ENCODE measurements at regions not wholly inside any gene's neighbourhood (a gene's known extent, or its start where the extent isn't known, plus 50 kb on each side); places are given as distances from the start of the nearest gene placed in this dataset.

DNA sequence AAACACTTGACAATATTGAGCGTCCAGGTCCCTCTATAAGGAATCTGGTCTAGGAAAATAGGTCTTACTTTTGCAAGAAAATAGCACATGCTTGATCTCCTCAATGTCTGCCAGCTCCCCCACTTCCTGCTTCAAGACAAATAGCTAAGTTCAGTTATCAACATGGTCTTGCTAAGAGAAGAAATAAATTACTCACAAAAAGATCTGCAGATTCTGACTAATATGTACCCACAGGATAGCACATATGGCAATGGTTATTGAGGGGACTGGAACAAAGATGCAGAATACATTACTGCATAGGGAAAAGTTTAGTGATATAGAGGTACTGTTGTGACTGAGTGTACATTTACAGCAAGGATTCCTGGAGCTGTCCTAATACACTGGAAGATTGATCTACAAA lies 457.5 kb upstream of the GRID2 start:
- no peak for TF ChIP-seq CTCF (IDR thresholded peaks at IDR 0.05; ENCODE audit: low read depth, low read length, missing input control)
- no peak for TF ChIP-seq RAD21 (IDR thresholded peaks at IDR 0.05)
